ENCODE measurements at regions not wholly inside any gene's neighbourhood (a gene's known extent, or its start where the extent isn't known, plus 50 kb on each side); places are given as distances from the start of the nearest gene placed in this dataset.

DNA sequence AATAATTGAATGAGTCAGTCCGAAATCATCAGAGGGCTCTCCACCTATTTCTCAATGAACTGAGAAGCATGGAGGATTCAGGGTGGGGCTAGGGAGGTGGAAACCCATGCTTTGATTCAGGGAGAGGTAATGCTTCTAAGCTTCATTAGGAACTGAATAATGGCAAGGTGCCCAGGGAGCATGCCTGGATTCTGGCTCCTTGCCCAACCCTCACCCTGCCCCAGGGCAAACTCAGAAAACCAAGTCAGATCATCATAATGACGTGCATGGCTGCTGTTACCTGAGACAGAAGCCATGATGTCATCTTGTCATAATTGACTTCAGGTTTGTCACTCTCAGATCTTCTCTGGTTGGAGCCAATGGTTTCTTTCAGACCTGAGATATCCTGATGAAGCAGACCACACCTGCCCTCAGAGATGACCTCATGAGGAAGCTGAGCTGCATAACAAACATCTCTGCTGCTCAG lies 199.6 kb downstream of the SYK start:
- TF ChIP-seq NFRKB (IDR thresholded peaks at IDR 0.05), result no peak
- no peak for TF ChIP-seq TARDBP (IDR thresholded peaks at IDR 0.05)
- TF ChIP-seq SP1 (IDR thresholded peaks at IDR 0.05), result no peak
- TF ChIP-seq ARNT (IDR thresholded peaks at IDR 0.05), result no peak
- no peak for TF ChIP-seq ZNF384 (IDR thresholded peaks at IDR 0.05)
- no peak for TF ChIP-seq BHLHE40 (IDR thresholded peaks at IDR 0.05; ENCODE audit: borderline replicate concordance)
- no peak for TF ChIP-seq FOXM1 (IDR thresholded peaks at IDR 0.05; ENCODE audit: borderline replicate concordance)
- no peak for TF ChIP-seq FOXK2 (IDR thresholded peaks at IDR 0.05)
- TF ChIP-seq SUZ12 (IDR thresholded peaks at IDR 0.05), result no peak
- no peak for TF ChIP-seq HDGF (IDR thresholded peaks at IDR 0.05; ENCODE audit: borderline replicate concordance)
- TF ChIP-seq, protein P1, sequence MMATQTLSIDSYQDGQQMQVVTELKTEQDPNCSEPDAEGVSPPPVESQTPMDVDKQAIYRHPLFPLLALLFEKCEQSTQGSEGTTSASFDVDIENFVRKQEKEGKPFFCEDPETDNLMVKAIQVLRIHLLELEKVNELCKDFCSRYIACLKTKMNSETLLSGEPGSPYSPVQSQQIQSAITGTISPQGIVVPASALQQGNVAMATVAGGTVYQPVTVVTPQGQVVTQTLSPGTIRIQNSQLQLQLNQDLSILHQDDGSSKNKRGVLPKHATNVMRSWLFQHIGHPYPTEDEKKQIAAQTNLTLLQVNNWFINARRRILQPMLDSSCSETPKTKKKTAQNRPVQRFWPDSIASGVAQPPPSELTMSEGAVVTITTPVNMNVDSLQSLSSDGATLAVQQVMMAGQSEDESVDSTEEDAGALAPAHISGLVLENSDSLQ (IDR thresholded peaks at IDR 0.05), result no peak

Data from HEK293T (cell line).